GM18520 (cell line): ENCODE measurements at regions not wholly inside any gene's neighbourhood (a gene's known extent, or its start where the extent isn't known, plus 50 kb on each side); places are given as distances from the start of the nearest gene placed in this dataset.

Experiments used
- ATAC-seq: cut with Tn5 transposase; IDR thresholded peaks from one replicate; pipeline ENCODE4 v1.9.1; 2021; ENCODE audit not compliant: unreplicated experiment

DNA sequence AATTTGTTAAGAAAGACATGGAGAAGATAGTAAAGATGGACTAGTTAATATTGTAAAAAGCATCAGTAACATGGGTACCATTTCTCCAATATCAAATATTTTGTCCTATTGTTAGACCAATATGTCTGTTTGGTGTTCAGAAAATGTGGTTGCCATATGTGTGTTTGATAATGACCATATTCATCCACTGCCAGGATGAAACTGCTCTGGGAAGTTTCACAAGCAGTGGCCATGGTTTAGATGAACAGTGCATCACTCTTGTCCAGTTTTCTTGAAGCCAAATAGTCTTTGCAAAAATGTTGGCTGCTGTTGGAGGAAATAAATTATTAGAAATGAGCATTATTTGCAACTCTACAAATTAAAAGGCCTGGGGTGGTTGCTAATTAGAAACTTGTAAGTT lies 333.8 kb downstream of the NUF2 start:
- ATAC-seq: no peak

DNA sequence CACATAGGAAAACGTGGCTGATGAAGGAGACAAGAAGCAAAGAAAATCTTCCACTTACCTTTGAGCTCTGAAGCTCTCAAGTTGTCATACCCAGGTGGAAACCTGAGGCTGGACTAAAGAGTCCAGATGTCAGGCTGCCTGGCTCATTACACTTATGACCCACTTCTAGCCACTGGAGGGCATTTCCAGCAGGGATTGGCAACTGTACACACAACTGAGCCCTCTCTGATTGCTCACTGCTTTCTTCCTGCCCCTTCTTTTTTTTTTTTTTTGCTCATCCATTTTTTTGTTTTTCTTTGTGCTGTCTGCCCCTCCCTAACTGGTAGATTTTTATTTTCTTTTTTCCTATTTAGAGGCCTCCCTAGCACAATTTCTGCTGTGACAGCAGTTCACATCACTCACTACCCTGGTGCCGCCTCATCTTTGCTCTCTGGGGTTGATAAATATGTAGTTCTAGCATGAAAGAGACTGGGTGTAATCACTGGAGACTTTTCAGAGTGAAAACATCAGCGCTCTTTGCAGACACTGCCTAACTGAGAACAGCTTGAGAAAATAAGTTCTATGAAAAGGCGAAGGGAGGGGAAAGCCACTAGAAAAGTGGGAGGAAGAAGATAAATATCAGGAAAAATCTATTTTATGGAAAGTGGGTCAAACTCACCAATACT lies 334.5 kb downstream of the NUF2 start:
- no peak for ATAC-seq

DNA sequence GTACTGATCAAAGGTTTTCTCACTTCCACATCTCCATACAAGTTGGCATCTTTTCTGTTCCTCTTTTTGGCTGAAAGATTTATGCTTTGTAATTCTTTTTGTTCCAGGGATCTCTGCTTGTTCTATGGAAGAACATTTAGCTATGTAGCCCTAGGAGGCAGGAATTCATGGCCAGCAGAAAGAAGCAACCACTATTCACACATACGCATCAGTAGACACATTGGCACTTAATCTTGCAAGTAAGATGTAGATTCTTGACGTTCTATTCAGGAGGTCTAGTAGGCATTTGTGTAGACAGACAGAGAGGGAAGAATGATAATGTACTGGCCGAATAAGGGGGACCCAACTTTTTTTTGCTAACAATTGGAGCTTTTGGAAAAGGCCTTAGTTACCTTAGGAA lies 336.0 kb downstream of the NUF2 start:
- no peak for ATAC-seq

DNA sequence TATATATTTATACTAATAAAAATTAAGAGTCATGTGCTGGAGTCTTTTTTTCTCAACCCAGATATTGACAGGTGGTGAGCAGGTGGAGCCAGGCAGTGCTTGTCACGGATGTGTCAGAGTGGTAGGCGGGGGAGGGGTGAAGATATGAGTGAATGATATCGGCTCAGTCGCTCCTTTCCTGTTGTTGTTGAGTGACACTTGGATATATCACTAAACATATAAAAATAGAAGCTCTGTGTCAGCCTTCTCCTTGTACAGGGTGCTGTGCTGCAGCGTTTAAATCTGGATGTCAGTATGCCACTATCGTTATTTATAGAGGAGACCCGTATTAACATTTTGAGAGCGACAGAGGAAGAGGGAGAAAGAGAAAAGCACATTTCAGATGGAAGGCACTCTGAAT lies 339.6 kb downstream of the NUF2 start:
- no peak for ATAC-seq

DNA sequence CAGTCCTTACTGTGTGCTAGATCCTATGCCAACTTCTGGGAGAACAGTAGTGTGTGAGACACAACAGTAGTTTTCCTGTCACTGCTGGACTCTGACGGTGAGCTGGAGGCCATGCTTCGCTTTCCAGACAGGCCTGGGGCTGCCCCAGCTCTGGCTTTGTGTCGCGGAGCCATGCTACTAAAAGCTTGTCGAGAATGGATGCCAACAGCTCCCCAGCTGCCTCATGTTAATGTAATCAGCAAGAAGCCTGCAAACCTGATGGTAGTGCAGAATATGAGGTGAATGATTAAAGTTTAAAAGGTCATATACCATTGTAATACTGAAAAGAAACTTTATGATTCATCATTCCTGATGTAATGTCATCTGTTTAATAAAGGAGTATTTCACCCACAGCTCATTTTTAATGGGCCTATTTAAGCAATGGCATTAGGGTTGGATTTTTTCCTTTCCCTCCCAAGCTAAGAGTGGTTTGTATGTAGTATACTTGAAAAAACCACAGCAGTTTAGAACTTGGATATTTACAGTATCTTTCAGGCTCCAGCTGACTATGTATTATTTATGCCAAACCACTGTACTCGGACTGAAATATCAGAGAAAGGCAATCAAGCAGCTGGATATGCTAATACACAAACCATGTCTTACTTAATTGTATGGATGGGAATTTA lies 343.0 kb downstream of the NUF2 start:
- ATAC-seq: no peak

DNA sequence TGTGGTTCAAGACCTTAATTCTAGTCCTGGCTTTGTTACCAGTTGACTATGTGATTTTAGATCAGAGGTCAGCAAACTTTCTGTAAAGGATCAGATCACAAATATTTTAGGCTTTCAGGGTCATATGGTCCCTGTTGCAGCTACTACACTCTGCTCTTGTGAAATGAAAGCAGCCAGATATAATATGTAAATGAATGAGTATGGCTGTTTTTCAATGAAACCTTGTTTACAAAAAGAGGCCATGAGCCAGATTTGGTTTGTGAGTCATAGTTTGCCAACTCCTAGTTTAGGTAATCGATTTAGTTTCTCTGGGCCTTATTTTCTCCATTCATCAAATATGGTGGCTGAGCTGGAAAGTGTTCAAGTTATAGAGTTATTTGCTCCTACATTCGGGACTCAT lies 346.7 kb downstream of the NUF2 start:
- no peak for ATAC-seq

DNA sequence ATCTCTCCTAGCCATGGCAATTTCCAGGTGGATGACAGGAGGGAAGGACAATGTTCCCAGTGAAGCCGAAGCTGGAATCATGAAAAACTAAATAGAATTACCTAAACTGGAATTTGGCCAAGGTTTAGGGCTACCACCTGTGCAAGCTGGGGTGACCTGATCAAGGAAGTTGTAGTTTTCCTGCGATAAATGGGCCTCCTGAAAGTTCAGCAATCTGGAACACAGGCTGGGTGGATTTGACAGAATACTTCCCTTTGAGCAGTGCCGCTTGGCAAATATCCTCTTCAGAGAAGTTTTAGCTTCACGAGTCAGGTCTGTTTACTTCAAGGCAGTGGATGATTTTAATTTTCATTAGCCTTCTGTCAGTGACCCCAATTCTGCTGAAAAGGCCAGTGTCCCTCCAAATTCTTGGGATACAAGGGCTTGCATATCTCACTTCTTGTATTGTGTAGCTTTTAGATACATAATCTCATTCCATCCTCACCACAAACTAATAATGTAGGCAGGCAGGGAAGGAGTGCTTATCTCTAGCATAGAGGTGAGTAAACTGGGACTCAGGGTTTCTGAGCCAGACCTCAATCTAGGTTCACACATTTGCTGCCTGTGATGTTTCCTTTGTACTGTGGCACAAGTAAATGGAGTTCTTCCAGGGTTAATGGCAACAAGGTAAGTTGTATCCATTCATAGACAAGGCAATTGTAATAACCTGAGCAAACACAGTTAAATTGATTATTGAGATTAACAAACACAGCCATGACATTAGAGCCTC lies 349.4 kb downstream of the NUF2 start:
- no peak for ATAC-seq

DNA sequence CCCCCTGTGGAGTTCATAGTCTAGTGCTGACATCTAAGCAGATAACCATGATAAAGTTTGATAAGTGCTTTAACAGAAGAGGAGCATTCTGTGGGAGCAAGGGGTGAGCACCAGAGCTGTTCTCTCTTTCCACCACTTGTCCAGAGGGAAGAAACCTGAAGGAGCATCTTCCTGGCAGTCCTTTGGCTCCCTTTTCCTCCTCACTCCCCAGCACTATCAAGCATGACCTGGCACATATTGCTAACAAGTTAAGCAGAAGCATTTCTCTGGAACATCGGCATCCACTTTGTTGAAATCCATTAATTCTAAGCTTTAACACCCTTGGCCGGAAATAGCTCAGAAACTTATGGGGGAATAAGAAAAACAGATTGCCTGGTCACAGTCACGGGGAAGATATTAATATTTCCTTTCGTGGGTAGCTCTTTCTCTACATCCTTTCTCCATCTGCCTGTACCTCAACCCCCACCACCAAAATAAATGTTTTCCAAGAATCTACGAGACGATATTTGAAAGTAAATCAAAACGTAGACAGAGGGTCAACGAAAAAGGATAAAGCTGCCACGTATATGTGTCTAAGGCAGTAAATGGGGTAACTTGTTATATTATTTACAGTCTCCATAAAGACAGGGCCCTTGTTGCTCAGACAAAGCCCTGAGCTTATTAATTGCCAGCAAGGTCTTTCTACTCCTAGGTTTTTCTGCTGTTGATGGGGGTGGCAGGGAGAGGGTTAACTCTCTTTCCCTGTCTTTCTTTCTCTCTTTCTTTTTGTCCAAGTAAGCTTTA lies 351.4 kb downstream of the NUF2 start:
- ATAC-seq: no peak

DNA sequence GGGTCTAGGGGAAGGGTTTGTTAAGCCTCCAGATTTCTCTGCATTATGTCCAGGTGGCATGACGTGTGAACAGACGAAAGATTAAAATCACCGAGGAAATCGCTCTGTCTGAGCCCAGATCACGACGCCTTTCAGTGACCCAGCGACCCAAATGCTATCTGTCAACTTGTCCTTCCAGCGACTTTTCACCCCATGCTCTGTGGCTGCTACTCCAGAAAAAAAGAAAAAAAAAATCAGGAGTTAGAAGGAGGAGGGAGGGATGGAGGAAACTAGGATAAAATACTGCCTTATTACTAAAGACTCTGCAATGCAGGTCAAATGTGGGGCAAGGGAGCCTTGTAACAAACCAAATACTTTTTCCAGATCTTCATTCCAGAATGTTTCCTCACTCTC lies 352.0 kb downstream of the NUF2 start:
- ATAC-seq: no peak

DNA sequence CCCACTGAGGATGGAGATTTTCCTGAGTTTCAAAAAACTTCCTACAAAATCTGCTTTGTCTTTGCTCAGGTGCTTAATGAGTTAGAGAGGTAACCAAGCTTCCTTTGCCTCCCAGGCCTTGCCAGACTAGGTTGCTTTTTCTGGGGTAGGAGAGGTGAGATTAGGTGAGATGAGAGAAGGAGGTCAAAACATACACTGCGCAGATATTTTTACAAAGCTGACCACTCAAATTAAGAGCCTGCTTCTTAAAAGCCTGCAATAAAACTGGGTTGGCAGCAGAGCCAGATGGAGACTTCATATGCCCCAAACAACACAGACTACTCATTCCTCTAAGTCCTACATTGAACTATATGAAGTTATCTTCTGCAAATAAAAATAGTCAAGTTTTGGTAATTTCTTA lies 352.5 kb downstream of the NUF2 start:
- no peak for ATAC-seq

DNA sequence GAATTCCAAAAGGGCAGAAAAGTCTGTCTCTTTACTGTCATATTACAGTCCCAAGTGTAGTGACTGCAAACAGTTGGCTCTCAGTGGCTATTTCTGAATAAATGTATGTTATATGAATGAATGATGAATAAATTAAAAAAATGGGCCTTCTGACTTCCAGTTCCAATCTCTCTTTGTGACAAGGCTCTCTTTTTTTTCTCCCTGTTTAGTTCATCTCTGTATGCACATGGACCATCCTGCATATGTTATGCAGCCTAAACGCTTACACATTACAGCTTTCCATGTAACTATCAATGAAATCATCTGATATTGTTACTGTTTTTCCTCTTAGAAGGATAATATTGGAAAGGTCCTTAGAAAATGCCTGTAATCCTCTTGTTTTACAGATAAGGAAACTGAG lies 363.0 kb downstream of the NUF2 start:
- no peak for ATAC-seq

DNA sequence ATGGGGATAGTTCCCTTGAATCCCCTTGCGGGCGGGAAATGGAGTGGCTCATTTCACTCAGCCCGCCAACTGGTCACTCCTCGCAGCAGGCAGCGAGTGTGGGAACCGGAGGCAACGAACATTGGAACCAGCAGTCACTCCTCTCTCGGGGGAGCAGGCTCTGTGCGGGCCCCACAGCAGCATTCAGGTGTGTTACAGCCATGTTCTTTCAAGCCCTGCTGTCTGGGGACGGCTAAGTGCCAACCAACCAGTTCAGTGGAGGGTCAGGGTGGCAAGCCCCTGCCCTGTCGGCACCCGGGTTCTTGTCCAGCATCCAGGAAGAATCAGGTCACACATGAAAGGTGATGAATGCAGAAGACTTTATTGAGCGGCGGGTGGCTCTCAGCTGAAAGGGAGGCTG lies 370.5 kb downstream of the NUF2 start:
- no peak for ATAC-seq

DNA sequence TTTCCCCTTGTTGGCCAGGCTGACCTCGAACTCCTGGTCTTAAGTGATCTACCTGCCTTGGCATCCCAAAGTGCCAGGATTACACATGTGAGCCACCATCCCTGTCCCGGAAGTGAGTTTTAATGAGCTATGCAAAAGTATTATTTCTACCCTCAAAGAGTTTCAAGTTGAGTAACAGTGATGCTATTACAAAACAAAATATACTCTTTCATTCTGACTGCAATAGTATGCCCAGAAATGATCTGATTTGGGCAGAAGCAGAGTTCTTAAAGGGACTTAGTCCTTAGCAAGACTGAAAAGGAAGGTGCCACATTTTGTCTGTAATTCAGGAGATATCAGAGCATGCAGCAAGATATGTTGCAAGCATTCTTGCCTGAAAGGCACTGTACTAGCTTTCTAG lies 375.4 kb downstream of the NUF2 start:
- peak; percentile 69 for ATAC-seq

DNA sequence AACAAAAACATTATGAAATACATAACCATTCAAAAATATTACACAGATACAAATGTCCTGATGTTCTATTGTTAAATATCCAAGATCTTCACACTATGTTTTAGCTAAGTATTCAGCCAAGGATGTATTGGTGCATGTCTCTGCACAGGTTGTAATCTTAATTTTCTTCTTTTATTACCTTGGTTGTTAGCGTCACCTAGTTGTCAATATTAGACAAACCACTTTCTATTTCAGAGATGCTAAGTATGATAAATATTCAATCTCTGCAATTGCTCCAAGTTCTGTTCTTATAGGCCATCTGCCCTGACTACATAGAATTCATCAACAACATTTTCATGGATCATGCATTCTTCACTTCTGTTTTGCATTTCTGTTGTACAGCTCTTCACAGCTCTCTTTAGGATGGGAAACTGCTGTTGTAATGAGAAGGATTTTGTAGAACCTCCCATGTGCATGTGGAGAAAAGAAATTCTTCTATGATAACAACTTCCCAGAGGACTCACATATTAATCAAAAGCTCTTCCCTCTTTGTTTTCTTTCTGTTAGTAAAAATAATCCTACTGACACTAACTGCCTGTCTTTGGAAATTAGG lies 380.1 kb downstream of the NUF2 start:
- no peak for ATAC-seq

DNA sequence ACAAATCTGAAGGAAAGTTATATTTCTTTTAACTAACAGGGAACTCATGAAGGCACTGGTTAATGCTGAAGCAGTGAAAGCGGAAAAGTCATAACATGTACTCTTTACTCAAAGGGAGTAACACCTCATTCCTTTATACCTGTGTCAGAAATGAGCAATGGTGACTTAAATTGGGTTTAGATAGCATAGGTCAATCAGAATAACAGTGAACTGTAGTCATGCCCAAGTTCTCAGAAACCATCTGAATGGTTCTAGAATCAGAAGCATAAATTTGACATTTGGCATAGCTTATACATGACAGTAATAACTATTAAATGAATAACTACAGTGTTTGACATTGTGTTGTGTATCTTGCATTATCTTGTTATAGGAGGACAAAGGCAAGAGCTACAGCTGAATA lies 382.0 kb downstream of the NUF2 start:
- no peak for ATAC-seq

DNA sequence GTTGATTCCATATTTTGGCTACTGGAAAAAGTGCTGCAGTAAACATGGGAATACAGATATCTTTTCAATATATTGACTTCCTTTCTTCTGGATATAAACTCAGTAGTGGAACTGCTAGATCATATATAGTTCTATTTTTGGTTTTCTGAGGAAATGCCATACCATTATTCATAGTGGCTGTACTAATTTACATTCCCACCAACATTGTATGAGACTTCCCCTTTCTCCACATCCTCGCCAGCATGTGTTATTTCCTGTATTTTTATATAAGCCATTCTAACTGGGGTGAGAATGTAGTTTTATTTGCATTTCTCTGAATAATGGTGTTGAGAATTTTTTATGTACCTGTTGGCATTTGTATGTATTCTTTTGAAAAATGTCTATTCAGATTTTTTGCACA lies 385.2 kb downstream of the NUF2 start:
- no peak for ATAC-seq

DNA sequence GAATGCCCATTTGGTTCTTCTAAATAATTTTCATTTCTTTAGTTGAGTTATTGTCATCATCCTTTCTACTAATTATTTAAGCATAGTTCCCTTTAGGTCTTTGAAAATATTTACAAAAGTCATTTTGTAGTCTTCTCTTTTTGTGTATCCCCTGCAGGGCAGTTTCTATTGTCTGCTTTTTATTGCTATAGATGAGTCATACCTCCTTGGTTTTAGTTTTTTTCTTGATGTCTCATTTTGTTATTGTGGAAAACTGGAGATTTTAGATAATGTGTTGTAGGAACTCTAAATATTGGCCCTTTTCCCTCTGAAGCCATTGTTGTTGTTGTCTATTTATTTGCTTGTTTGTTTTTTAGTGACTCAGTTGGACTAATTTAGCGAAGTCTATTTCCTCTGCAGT lies 387.9 kb downstream of the NUF2 start:
- ATAC-seq: no peak

DNA sequence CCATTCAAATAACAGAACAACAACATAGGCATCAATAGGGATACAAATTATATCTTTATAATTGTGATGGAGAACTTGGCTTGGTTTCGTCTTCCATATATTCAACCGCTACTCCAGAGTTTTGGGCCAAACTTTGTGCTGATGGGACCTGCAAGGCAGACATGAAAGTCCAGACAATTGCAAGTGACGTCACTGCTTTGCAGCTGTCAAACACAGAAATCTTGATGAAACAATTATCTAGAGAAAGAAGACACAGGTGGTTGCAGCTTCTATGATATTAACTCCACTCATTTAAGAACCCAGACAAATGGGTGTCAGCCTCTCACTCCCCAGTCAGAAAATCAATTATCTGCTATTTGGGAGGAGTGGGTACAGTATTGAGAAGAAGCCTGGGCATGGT lies 390.6 kb downstream of the NUF2 start:
- ATAC-seq: no peak

DNA sequence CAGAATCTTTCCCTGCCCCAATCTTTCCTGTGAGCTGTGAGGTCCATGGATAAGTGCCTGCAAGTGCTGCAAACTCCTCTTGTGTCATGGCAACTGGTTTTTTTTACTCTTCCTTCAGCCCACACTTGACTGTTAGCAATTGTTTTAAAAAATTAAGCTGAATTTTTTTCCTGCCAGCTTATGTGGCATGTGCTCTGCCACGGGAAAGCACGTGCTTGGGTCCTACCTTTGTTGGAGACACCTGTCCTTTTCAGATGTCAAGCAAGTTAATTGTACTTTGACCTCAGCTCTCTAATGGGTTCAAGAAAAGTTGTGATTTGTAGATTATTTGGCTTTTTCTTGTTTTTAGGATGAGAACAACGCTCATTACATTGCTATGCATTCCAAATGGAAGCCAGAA lies 398.5 kb downstream of the NUF2 start:
- no peak for ATAC-seq

DNA sequence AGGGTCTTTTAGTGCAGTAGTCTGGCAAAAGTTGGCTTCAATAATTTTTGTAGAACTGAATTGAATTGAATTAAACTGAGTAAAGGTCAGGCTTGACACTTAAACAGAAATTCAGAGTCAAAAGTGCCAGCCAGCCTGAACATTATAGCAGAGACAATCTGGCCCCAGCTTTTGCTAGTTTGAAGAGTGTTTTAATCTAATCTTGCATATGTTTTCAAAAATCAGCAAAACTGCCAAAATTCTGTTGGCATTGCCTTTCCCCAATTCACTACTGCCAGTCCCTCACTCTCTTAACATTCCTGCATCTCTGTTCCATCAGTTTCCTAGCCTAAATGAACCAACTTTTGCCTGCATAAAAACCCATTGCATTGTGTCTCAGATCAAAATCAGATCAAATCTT lies 403.8 kb downstream of the NUF2 start:
- no peak for ATAC-seq

DNA sequence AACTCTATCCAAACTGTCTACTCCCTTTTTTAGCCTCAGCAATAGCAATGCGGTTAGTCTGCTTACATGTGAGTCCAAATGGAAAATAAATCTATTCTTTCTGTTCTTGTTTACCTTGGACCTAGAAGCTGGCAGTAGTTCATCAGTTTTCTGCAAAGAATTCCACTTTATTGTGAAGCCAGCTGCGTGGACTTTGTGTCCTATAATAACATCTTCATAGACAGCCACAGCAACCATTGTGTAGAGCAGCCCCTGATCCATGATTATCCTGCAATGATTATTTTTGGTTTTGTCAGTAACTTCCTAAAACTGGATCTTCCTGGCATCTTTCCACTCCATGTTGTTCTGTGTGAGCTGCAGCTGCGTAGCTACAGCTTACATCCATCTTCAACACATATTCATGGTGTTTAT lies 408.7 kb downstream of the NUF2 start:
- no peak for ATAC-seq
